ENCODE measurements at regions not wholly inside any gene's neighbourhood (a gene's known extent, or its start where the extent isn't known, plus 50 kb on each side); places are given as distances from the start of the nearest gene placed in this dataset.

- CTCF ChIA-PET, result no interaction called here
- intact Hi-C loops (cut with micrococcal nuclease), result no loop called here
- BruUV-seq (replicated peaks), result no TSS peak
- Histone ChIP-seq H3K9me3 (ENCODE audit: low read length) (no peaks in the 10 kb centered on the region), H2AFZ (ENCODE audit: low read length) (no peak overlapping the region), H3K9ac (ENCODE audit: low read length) (no peak overlapping the region), H3K27ac (ENCODE audit: low read length) (no peak overlapping the region), H3K4me1 (ENCODE audit: insufficient read depth, low read length) (no peaks in the 10 kb centered on the region), H3K4me2 (ENCODE audit: low read length) (no peak overlapping the region), H3K36me3 (ENCODE audit: low read depth, low read length) (no peaks in the 10 kb centered on the region), H3K4me3 (ENCODE audit: low read length) (no peak overlapping the region), H3K79me2 (ENCODE audit: low read length) (no peaks in the 10 kb centered on the region), H4K20me1 (ENCODE audit: low read length) (no peaks in the 10 kb centered on the region), H3K27me3 (ENCODE audit: low read length) (peaks cover 10% of the 10 kb centered on the region; the same call in 1 of the 2 replicates), H3F3A (ENCODE audit: low read length, unreplicated experiment) (no peaks in the 10 kb centered on the region), H3K9me2 (replicated peaks; ENCODE audit: low read length) (no peaks in the 10 kb centered on the region)
- DNase-seq (no peak), ATAC-seq (no peak)
- POLR2A ChIA-PET (ENCODE audit: unreplicated experiment), result no interaction called here
- no peak for TF ChIP-seq EZH2phosphoT487 (IDR thresholded peaks at IDR 0.05; ENCODE audit: borderline replicate concordance, low read length)
- no peak for TF ChIP-seq EZH2 (IDR thresholded peaks at IDR 0.05; ENCODE audit: low read length, unreplicated experiment)
- no peak for TF ChIP-seq CTCF (conservative IDR thresholded peaks at IDR 0.05; ENCODE audit: low read depth, low read length)
These were observed 88.1 kb upstream of the ADAMTS19 start for GRCh38 chr5:129372025-129372424.

GRCh38 chr5:129377504-129377903 is 82.6 kb upstream of the ADAMTS19 start:
- no peak for TF ChIP-seq EZH2 (IDR thresholded peaks at IDR 0.05; ENCODE audit: low read length, unreplicated experiment)
- TF ChIP-seq CTCF (conservative IDR thresholded peaks at IDR 0.05; ENCODE audit: low read depth, low read length), result no peak
- no peak for TF ChIP-seq EZH2phosphoT487 (IDR thresholded peaks at IDR 0.05; ENCODE audit: borderline replicate concordance, low read length)
- no peak overlapping the region for H3K4me3 ChIP-seq (ENCODE audit: low read length)
- H3K9ac ChIP-seq (ENCODE audit: low read length), result no peak overlapping the region
- no peaks in the 10 kb centered on the region for H3K9me2 ChIP-seq (replicated peaks; ENCODE audit: low read length)
- H3K79me2 ChIP-seq (ENCODE audit: low read length), result no peaks in the 10 kb centered on the region
- H3K36me3 ChIP-seq (ENCODE audit: low read depth, low read length), result no peaks in the 10 kb centered on the region
- no peak overlapping the region for H2AFZ ChIP-seq (ENCODE audit: low read length)
- H3K4me2 ChIP-seq (ENCODE audit: low read length), result no peak overlapping the region
- no peaks in the 10 kb centered on the region for H3F3A ChIP-seq (ENCODE audit: low read length, unreplicated experiment)
- no peak for ATAC-seq
- no peak overlapping the region for H3K27ac ChIP-seq (ENCODE audit: low read length)
- no peak for DNase-seq
- BruUV-seq (replicated peaks), result no TSS peak
- ChIA-PET CTCF (no interaction called here), POLR2A (ENCODE audit: unreplicated experiment) (no interaction called here)
- H4K20me1 ChIP-seq (ENCODE audit: low read length), result no peaks in the 10 kb centered on the region
- intact Hi-C loops (cut with micrococcal nuclease), result no loop called here
- H3K27me3 ChIP-seq (ENCODE audit: low read length), result peaks cover 7% of the 10 kb centered on the region; the same call in 1 of the 2 replicates
- H3K9me3 ChIP-seq (ENCODE audit: low read length), result no peaks in the 10 kb centered on the region
- no peaks in the 10 kb centered on the region for H3K4me1 ChIP-seq (ENCODE audit: insufficient read depth, low read length)

- intact Hi-C loops (cut with micrococcal nuclease), result no loop called here
- Histone ChIP-seq H3K4me2 (ENCODE audit: low read length) (no peak overlapping the region), H3K79me2 (ENCODE audit: low read length) (no peaks in the 10 kb centered on the region), H3F3A (ENCODE audit: low read length, unreplicated experiment) (no peaks in the 10 kb centered on the region), H3K9me2 (replicated peaks; ENCODE audit: low read length) (no peaks in the 10 kb centered on the region), H3K9ac (ENCODE audit: low read length) (no peak overlapping the region), H4K20me1 (ENCODE audit: low read length) (no peaks in the 10 kb centered on the region), H3K4me3 (ENCODE audit: low read length) (no peak overlapping the region), H3K27me3 (ENCODE audit: low read length) (peaks cover 7% of the 10 kb centered on the region; the same call in 1 of the 2 replicates), H3K9me3 (ENCODE audit: low read length) (no peaks in the 10 kb centered on the region), H3K36me3 (ENCODE audit: low read depth, low read length) (no peaks in the 10 kb centered on the region), H3K27ac (ENCODE audit: low read length) (no peak overlapping the region), H3K4me1 (ENCODE audit: insufficient read depth, low read length) (no peaks in the 10 kb centered on the region), H2AFZ (ENCODE audit: low read length) (no peak overlapping the region)
- ChIA-PET CTCF (no interaction called here), POLR2A (ENCODE audit: unreplicated experiment) (no interaction called here)
- BruUV-seq (replicated peaks), result no TSS peak
- DNase-seq (no peak), ATAC-seq (no peak)
- TF ChIP-seq EZH2 (IDR thresholded peaks at IDR 0.05; ENCODE audit: low read length, unreplicated experiment) (no peak), CTCF (conservative IDR thresholded peaks at IDR 0.05; ENCODE audit: low read depth, low read length) (no peak), EZH2phosphoT487 (IDR thresholded peaks at IDR 0.05; ENCODE audit: borderline replicate concordance, low read length) (no peak)
These were observed 81.1 kb upstream of the ADAMTS19 start for GRCh38 chr5:129378961-129379360.
